GM18907 (cell line): ENCODE measurements at regions not wholly inside any gene's neighbourhood (a gene's known extent, or its start where the extent isn't known, plus 50 kb on each side); places are given as distances from the start of the nearest gene placed in this dataset.

Experiments
- ATAC-seq: cut with Tn5 transposase; IDR thresholded peaks from one replicate; pipeline ENCODE4 v1.9.1; 2021; ENCODE audit warnings: mild to moderate bottlenecking, moderate library complexity; ENCODE audit not compliant: unreplicated experiment

DNA sequence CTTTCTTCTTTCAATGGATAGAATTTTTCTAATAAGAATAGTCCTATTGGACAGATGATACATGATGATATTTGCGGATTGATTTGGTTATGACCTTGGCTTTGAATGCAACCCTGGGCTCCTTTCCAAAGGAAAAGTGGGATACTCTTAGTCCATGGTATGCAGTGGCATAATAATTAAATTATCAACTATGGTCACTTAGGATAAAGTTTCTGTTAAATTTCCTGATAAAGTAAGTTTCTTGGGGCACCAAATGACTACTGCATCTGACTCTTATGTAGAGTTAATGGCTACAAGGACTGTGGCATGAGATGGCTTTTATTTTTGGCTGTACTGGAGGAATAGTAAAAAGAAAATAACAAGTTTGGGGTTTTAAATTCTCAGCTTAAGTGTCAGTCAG lies 126.7 kb downstream of the QPCT start:
- ATAC-seq, result no peak

DNA sequence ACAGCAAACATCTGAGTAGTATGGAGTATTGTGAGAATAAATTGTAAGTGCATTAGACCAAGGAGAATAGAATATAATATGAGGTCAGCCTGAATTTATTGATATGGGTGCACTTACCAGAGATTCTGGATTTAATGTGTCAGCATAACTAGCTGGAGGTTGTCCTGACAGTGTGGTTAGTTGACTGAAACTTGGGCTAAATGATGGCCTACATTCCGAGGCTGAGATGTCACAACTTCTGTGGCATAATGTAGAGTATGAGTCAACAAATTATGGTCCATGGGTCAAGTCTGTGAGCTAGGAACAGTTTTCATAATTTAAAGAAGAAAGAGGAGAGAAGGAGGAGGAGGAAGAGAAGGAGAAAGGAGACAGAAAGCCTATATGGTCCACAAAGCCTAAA lies 127.6 kb downstream of the QPCT start:
- no peak for ATAC-seq

DNA sequence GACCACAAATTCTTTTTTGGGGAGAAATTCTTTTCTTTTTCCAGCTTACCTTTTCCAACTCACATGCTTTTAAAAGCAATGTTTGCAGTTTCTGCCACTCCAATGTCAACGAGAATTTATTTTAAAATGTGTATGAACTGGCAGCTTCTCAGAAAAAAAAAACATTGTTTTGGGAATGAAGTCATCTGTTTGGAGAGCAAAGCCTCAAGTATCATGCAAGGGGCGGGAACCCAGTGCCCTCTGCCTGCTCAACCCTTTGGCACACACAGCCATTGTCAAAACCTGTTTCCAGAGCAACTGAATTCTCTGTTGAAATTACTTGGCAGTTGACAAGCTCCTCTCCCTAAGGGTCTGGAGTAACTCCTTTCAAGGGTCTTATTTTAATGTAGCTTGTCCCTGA lies 128.5 kb downstream of the QPCT start:
- no peak for ATAC-seq

DNA sequence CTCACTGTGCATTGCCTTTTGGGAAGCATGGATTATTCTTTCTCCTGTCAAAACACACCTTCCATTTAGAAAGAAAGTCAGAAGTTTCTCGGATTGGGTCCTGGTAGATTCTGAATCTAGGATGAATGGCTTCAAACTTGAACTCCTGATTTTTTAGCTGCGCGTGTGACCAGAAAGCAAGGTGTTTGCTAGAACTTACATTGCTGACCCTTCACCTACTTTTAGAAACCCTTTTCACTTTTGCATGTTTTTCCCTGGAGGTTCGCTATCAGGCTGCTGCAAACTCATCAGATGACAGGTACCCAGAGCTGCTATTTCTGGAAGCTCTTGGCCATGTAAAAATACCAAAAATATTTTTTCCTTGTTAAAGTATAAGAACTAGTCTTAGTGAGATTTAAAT lies 132.0 kb downstream of the QPCT start:
- ATAC-seq, result no peak

DNA sequence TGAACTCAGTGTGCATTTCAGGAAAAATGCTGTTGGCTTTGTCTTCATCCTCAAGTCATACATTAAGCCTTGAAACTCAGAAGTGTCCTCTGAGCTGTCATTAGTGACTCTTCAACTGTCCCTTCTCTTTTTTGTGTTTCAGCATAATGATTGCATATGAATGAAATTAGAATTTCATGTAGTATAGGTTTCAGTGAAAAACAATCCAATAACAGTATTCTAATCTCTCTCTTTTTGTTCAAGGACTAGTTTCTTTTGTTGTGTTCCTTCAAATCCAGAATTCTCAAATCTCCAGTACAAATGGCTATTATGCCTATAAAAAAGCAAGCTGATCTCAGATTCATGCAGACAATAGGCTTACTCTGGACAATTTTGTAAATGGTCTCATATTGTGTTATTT lies 133.5 kb downstream of the QPCT start:
- no peak for ATAC-seq

DNA sequence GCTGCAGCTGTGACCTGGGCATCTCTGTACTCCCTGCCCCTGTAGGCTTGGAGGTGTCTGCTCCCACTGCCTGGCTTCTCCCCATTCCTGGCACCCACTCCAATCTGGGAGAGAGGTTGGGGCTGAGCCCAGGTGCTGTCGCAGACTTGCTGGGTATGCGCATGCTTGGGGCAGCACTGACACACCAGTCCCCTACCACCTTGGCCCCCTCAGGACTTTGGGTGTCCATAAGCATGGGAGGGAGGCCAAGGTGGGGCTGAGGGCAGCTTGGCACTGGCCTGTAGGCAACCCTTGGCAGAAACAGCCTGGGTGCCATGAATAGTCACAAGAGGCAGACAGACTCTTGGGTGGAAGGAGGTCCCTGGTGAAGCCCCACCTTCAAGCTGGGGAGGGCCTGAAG lies 136.8 kb downstream of the QPCT start:
- no peak for ATAC-seq

DNA sequence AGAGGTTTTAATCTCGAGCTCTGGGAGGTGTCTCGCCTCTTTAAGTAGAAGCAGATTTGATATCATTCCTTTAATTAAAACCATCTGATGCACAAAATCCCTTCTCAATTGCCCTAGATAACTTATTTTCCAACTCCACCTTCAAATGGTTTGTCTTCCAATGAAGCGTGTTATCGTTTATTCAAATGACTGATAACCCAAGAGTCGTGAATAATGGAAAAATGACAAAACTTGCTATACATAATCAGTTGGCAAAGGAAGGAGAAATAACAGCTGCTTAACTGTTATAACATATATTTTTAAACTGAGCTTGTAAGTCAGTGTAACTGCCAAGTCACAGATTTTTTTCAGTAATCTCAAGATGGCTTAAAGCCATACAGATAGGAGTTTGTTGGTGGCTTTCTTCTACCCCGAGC lies 144.6 kb downstream of the QPCT start:
- no peak for ATAC-seq

DNA sequence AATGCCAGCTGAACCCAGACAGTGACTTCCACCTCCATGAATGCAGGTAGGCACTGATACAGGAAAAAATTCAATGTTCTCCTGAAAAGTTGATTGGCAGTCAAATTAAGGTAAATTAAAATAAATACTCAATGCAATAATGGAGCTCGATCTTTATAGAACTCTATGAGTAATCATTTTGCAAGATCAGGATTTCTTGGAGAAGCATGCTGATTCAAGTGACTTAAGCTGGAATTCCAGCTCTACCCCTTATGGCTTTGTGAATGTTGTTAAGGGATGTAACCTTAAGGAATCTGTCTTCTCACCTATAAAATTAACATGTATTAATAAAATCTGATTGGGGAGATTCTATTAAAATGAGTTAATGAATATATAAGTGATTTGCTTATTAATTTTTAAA lies 145.1 kb downstream of the QPCT start:
- no peak for ATAC-seq

DNA sequence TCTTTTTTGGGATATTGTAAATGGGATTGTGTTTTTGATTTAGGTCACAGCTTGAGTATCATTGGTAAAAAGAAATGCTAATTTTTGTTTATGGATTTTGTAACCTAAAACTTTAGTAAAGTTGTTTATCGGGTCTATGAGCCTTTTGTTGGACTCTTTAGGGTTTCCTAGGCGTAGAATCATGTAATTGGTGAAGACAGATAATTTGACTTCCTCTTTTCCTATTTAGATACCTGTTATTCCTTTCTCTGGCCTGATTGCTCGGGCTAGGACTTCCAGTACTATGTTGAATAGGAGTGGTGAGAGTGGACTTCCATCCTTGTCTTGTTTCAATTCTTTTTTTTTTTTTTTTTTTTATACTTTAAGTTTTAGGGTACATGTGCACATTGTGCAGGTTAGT lies 149.0 kb downstream of the QPCT start:
- no peak for ATAC-seq

DNA sequence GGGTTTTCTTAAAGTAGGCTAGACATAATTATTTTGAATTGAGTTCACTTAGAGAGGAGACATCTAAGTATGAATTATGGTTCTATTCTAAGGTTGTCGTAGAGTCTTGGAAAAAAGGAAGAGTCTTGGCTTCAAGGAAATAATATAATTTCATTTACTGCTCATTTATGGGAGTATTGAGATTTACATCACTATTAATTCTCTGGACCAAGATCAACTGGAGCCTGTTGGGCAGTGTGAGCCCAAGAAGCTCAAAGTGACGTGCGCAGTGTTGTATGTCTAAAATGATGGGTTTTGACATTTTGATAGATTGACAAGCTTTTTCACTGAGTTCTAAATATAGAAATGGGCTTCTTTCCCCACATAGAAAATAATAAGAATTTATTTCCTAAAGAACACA lies 154.7 kb downstream of the QPCT start:
- no peak for ATAC-seq

DNA sequence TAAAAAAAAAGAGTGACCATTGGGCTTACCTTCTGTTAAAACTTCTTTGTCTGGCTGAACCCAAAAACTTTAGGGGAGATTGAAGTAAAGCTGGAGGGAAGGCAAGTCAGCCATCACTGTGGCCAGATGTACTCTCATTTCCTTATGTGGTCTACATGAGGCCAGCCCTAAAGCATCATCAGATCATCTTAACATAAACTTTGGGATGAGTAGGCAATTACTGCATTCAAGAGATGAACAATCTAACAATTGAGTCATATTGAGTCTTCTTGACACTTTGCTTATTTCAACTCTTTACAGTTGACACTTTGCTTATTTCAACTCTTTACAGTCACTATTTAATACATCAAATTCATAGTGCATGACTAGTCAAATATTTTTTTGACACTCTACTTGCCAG lies 155.6 kb downstream of the QPCT start:
- ATAC-seq, result no peak

DNA sequence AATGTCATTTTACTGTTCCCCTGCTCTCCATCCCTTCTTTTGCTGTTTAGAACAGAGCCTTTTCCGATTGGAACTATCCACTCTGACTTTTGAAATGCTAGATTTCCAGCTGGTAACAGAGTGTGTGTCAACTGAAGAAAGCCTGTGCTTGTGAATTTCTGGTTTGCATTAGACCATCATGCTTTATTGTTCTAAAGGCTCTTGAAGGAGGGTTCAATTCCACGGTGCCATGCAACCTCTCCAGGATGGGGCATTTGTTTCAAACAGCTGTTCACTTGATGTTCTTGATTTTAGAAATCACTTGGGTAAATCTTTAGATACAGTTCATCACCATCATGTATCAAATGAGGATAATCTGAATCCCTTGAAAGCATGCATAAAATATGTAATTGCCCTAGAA lies 156.7 kb downstream of the QPCT start:
- no peak for ATAC-seq

DNA sequence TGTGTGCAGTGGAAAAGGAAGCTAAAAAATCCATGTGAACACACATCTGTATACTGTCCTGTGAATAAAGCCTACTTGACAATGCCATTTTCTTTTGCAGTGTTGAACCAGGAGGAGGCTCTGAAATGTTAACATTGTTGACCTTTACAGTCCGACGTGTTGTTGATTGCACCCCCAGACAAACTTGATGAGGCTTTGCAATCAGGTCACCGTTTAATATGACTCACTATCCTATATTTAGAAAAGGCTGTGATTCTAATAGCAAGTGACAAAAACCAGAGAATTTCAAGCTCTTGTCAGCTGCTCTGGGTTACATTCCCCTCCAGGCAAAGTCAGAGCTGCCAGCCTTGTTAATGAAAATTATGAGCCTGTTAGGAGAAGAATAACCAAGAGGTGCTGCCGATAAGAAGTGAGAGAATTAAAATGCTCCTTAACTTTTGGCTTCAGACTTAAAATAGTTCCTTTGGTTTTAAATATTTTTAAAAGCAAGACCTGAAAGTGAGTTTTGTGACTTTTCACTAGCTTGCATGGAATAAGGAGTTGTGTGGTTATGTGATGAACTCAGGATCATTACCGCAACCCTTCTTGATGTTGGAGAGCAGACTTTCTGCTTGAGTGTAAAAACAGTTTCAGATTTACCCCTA lies 162.1 kb downstream of the QPCT start:
- no peak for ATAC-seq

DNA sequence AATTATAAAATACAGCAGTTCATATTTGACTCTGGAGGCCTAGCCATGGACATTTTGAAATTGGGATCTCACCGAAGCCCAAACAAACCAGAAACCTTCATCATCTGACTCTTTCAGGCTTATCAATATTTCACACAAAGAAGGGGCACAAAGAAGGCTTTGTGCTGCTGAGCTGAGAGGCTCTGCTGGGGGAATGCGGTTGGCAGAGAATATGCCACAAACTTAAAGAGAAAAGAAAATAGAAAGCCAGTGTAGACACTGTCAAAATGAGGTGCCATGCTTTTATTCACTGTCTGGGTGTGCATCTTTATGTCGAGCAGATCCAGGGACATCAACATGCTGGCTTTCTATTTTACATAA lies 162.6 kb downstream of the QPCT start:
- ATAC-seq, result no peak

DNA sequence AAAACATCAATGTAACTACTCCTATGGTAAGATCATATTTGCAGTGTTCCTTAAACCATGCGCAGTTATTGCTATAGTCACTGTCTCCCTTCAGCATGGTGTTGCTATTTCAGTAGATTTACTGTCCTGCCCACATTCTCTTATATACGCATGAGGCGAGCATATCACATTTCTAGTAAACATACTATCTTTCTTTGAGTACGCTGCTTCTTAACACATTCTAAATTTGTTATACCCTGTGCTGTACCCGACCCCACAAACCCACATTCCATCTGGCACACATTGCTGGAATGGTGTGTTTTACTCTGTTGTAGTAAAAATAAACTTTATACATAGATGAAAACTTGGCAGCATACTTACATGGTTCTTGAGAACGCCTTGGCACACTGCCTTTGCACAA lies 163.3 kb downstream of the QPCT start:
- ATAC-seq, result no peak

DNA sequence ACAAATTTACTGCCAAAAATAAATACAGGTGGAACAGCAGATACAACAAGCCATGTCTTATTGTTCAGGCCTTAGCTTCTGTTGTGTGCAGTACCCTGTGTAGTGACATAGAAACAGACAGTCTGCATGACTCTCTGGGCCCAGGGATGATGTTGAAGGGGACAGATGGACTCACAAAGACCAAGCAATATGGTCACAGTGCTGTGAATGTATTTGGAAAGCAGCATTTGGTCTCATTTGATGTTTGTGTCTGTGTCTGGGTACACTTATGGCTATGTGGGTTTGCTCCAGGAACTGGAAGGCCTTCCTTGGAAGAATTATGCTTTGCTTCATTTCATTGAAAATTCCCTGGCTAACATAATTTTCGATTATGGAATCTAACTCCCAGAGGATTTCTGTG lies 158.5 kb downstream of the CDC42EP3 start:
- no peak for ATAC-seq

DNA sequence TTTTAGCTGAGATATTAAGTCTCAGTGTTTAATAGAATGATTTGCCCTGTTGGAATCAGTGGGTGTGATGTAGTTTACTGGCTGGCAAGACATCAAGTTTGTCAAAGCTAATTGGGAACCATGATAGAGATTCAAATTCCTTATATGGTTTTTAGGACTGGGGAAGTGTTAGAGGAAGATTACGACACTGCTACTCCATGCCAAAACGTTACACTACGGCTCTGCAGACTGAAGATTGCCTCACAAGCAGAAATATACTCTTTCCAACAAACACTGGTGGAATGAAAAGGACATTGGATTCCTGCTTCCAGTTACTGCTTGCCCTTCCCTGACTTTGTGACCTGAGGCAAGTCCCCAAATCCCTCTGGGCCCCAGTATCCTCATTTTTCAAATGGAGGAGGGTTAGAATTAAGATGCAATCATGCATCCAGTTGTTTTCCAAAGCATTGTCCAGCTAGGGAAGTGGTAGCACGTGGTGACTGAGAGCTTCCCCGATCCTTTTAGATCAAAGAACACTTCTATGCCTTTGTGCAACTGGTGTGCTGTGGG lies 147.6 kb downstream of the CDC42EP3 start:
- ATAC-seq, result no peak

DNA sequence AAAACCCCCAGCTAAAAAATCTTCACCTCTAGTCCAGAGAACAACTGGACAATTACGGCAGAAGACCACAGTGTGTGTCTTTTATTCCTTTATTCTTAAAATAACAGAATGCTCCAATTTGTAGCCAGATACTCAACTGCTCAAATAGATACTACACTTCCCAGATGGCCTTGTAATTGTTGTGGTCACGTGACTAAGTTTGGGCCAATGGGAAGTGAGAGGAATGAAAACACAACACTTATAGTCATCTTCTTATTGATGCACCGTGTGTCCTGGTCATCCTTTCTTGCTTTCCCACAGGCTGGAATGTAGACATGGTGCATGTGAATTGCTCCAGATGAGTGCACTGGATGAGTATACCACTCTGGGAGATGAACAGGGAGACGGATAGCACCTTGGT lies 145.1 kb downstream of the CDC42EP3 start:
- no peak for ATAC-seq

DNA sequence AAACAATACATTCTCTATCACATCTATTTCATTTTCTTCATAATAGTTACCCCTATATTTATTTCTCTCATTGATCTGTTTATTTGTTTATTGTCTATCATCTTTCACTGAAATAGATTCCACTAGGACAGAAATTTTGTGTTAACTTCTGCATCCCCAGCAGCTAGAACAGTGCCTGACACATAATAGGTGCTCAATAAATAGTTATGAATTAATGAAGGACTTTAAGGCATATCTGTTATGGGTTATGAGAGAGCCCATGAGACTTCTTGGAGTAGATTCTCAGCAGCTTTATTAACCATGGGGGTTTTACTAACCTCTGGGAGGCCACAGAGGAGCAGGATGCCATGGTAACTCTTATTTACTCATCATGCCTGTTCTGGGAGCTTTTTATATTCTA lies 144.6 kb downstream of the CDC42EP3 start:
- no peak for ATAC-seq

DNA sequence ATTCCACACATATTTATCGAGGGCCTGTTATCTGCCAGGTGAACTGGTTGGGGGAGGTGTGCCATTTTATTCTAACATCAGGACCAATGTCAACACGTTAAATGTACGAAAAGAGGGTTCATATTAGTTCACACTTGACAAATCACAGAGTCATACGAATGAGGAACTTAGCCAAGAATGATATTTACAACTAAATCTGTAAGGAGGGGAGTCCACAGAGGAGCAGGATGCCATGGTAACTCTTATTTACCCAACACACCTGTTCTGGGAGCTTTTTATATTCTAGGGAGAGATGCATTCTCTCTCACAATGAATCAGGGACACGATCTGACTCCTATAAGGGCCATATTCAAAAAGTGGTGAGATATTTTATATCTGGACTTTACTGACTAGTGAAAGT lies 144.1 kb downstream of the CDC42EP3 start:
- no peak for ATAC-seq

DNA sequence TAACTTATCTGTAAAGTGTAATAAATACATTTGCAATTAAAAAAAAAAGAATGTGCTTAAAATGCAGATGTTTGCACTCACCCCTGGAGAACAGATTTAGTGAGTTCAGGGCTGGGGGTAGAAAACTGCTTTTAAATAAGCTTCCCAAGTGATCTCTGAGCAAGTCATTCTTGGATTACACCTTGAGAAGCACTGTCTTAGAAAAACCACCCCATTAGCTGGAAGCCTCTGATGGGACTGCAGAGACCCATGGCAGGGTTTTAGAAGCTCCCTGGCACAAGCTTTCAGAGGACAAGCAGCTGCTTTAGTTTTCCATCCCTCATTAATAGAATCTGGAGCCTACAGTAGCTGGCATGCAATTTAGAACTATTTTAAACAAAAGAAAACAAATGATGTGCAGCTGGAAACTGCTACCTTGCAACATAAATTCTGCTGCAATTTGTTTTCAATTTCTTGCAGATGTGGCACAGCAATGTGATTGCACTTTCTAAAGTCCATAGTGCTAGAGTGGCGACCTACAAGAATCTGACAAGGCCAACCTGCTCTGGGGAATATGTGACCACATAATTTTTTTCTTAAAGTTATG lies 141.5 kb downstream of the CDC42EP3 start:
- ATAC-seq, result no peak

DNA sequence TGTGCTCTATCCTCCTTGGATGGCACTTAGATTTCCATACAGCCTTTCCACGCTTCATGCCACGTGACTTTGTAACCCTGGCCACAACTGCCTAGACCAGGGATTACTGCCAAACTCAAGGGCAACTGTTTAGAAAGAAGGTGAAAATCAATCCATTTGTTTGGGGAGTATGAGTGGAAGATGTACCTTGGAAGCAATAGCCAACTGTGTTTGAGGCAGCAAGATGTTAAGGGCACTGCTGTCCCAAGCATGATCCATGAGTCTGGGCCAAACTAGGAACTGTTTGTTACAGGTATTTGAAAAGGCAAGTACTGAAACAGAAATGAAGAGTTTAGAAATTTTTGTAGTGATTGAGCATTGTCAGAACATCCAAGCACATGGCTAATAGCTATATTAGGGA lies 138.9 kb downstream of the CDC42EP3 start:
- no peak for ATAC-seq

DNA sequence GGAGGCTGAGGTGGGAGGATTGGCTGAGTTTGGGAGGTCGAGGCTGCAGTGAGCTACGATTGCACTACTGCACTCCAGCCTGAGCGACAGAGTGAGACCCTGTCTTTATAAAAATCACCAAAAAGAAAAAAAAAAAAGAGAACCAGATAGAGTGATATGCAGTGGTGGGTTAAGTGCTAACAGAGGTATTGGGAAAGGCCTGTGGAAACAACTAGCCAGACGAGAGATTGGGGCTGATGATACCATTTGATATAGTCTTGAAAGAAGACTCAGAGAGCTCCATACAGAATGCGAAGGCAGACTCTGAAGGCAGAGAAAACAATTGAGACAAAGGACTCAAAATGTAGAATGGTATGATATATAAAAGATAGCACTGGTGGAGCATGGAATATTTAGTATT lies 134.1 kb downstream of the CDC42EP3 start:
- no peak for ATAC-seq
